ENCODE measurements at regions not wholly inside any gene's neighbourhood (a gene's known extent, or its start where the extent isn't known, plus 50 kb on each side); places are given as distances from the start of the nearest gene placed in this dataset.

DNA sequence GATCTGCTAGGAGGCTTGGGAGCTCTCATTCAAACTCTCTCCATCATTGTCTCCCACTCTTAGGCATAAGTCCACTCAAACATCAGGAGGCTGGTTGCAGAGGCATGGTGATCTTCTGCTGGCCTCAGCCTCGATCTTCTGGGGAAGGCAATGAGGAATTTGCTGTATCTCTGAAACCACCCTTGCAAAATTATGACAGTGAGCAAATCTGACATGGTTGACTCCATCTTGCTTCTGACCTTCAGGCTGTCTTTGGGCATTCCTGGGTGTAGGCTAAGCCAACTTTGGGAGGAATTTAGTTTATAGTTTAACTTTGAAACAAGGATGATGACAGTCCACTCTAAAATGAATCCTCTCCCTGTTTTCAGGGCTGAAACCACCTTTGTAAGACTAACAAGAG is 84.1 kb upstream of the ABCC4 start:
- no peak overlapping the region for H3K4me3 Mint-ChIP-seq
- peaks cover 6% of the 10 kb centered on the region for H3K9me3 ChIP-seq (ENCODE audit: control insufficient read depth, low read length)
- no peak overlapping the region for H3K9ac ChIP-seq (ENCODE audit: extremely low read depth, low read length, poor library complexity, severe bottlenecking)
- DNase-seq = no peak
- TF ChIP-seq, protein P1, sequence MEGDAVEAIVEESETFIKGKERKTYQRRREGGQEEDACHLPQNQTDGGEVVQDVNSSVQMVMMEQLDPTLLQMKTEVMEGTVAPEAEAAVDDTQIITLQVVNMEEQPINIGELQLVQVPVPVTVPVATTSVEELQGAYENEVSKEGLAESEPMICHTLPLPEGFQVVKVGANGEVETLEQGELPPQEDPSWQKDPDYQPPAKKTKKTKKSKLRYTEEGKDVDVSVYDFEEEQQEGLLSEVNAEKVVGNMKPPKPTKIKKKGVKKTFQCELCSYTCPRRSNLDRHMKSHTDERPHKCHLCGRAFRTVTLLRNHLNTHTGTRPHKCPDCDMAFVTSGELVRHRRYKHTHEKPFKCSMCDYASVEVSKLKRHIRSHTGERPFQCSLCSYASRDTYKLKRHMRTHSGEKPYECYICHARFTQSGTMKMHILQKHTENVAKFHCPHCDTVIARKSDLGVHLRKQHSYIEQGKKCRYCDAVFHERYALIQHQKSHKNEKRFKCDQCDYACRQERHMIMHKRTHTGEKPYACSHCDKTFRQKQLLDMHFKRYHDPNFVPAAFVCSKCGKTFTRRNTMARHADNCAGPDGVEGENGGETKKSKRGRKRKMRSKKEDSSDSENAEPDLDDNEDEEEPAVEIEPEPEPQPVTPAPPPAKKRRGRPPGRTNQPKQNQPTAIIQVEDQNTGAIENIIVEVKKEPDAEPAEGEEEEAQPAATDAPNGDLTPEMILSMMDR (conservative IDR thresholded peaks at IDR 0.05) = no peak
- H3K36me3 Mint-ChIP-seq (ENCODE audit: low read depth) = no peaks in the 10 kb centered on the region
- no peak overlapping the region for H3K27ac ChIP-seq (ENCODE audit: low read depth, low read length)
- peaks cover 9% of the 10 kb centered on the region for H3K4me1 Mint-ChIP-seq
- 100% methylated on average over 1 of the region's 1 CpG; no CpG with 5 or more reads in 1 of the 2 experiments for WGBS, 2 experiments (ENCODE audit: insufficient coverage in 1 of 2, insufficient read length in 1 of 2)
- peaks cover 21% of the 10 kb centered on the region for H3K27me3 Mint-ChIP-seq (ENCODE audit: insufficient read depth)
- H3K9me3 Mint-ChIP-seq = peaks cover 17% of the 10 kb centered on the region
- no peak overlapping the region for H3K4me3 ChIP-seq (ENCODE audit: low read length)
- H3K4me1 ChIP-seq (ENCODE audit: control insufficient read depth, insufficient read depth, low read length) = peaks cover 2% of the 10 kb centered on the region
- no peaks in the 10 kb centered on the region for H3K36me3 ChIP-seq (ENCODE audit: control insufficient read depth, insufficient read depth, low read length)
- H3K27me3 ChIP-seq (ENCODE audit: control insufficient read depth, insufficient read depth, low read length, poor library complexity, severe bottlenecking) = no peaks in the 10 kb centered on the region
- no peak overlapping the region for H3K27ac Mint-ChIP-seq

GRCh38 chr13:95385798-95386197 is 84.5 kb upstream of the ABCC4 start:
- no peak overlapping the region for H3K27ac ChIP-seq (ENCODE audit: low read depth, low read length)
- no peaks in the 10 kb centered on the region for H3K27me3 ChIP-seq (ENCODE audit: control insufficient read depth, insufficient read depth, low read length, poor library complexity, severe bottlenecking)
- no peaks in the 10 kb centered on the region for H3K36me3 Mint-ChIP-seq (ENCODE audit: low read depth)
- peaks cover 17% of the 10 kb centered on the region for H3K9me3 Mint-ChIP-seq
- no peak overlapping the region for H3K4me3 ChIP-seq (ENCODE audit: low read length)
- TF ChIP-seq, protein P1 (conservative IDR thresholded peaks at IDR 0.05) = no peak
- no peak for DNase-seq
- peaks cover 2% of the 10 kb centered on the region for H3K4me1 ChIP-seq (ENCODE audit: control insufficient read depth, insufficient read depth, low read length)
- H3K9ac ChIP-seq (ENCODE audit: extremely low read depth, low read length, poor library complexity, severe bottlenecking) = no peak overlapping the region
- WGBS, 2 experiments (ENCODE audit: insufficient coverage in 1 of 2, insufficient read length in 1 of 2) = 90% methylated on average over 1 of the region's 1 CpG; no CpG with 5 or more reads in 1 of the 2 experiments
- no peak overlapping the region for H3K4me3 Mint-ChIP-seq
- peaks cover 7% of the 10 kb centered on the region for H3K4me1 Mint-ChIP-seq
- H3K27ac Mint-ChIP-seq = no peak overlapping the region
- peaks cover 25% of the 10 kb centered on the region for H3K27me3 Mint-ChIP-seq (ENCODE audit: insufficient read depth)
- H3K9me3 ChIP-seq (ENCODE audit: control insufficient read depth, low read length) = peaks cover 6% of the 10 kb centered on the region
- no peaks in the 10 kb centered on the region for H3K36me3 ChIP-seq (ENCODE audit: control insufficient read depth, insufficient read depth, low read length)

- Mint-ChIP-seq H3K9me3 (peaks cover 17% of the 10 kb centered on the region), H3K4me1 (peaks cover 3% of the 10 kb centered on the region), H3K27ac (no peak overlapping the region), H3K27me3 (ENCODE audit: insufficient read depth) (peaks cover 25% of the 10 kb centered on the region), H3K4me3 (no peak overlapping the region), H3K36me3 (ENCODE audit: low read depth) (no peaks in the 10 kb centered on the region)
- Histone ChIP-seq H3K27ac (ENCODE audit: low read depth, low read length) (no peak overlapping the region), H3K27me3 (ENCODE audit: control insufficient read depth, insufficient read depth, low read length, poor library complexity, severe bottlenecking) (no peaks in the 10 kb centered on the region), H3K9ac (ENCODE audit: extremely low read depth, low read length, poor library complexity, severe bottlenecking) (no peak overlapping the region), H3K36me3 (ENCODE audit: control insufficient read depth, insufficient read depth, low read length) (no peaks in the 10 kb centered on the region), H3K4me3 (ENCODE audit: low read length) (no peak overlapping the region), H3K4me1 (ENCODE audit: control insufficient read depth, insufficient read depth, low read length) (no peaks in the 10 kb centered on the region), H3K9me3 (ENCODE audit: control insufficient read depth, low read length) (peaks cover 6% of the 10 kb centered on the region)
- WGBS, 2 experiments (ENCODE audit: insufficient coverage in 1 of 2, insufficient read length in 1 of 2) = 93 to 100% methylated on average over 3 to 4 of the region's 4 CpGs
- DNase-seq = no peak
- TF ChIP-seq, protein P1 (conservative IDR thresholded peaks at IDR 0.05) = no peak
Observed at GRCh38 chr13:95386370-95386769, 85.1 kb upstream of the ABCC4 start.
